HG03460 (cell line): ENCODE measurements at regions not wholly inside any gene's neighbourhood (a gene's known extent, or its start where the extent isn't known, plus 50 kb on each side); places are given as distances from the start of the nearest gene placed in this dataset.
"Not testable (repeated sequence)": the region's sequence is repeated elsewhere in the genome, so short reads cannot be mapped to it uniquely, and the experiment has no call there.

Experiments
- ATAC-seq: cut with Tn5 transposase; IDR thresholded peaks from one replicate; pipeline ENCODE4 v1.9.1; 2021; ENCODE audit not compliant: unreplicated experiment

GRCh38 chr1:184181044-184181443 is 129.5 kb downstream of the TSEN15 start:
- ATAC-seq, result no peak

- ATAC-seq, result no peak
These were observed 132.4 kb downstream of the TSEN15 start for GRCh38 chr1:184183919-184184318.

GRCh38 chr1:184184614-184185013 is 133.1 kb downstream of the TSEN15 start:
- ATAC-seq, result not testable (repeated sequence)

GRCh38 chr1:184185347-184185746 is 133.8 kb downstream of the TSEN15 start:
- no peak for ATAC-seq

DNA sequence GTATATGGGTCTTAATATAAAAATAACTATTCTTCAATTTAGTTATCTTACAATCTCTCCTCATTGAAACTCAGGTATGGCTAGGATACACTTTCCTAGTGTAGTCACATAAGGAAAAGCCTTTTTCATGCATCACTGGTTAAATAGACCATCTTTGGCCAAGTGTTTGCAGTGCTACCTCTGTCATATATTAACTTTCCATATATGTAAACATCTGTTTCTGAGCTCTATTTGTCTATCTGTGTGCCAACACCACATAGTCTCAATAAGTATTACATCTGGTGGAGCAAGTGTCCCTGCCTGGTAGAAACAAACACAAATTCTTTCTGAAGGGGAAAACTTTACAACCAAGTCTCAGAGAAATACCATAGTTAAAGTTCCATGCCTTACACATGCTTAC is 134.6 kb downstream of the TSEN15 start:
- ATAC-seq, result no peak

DNA sequence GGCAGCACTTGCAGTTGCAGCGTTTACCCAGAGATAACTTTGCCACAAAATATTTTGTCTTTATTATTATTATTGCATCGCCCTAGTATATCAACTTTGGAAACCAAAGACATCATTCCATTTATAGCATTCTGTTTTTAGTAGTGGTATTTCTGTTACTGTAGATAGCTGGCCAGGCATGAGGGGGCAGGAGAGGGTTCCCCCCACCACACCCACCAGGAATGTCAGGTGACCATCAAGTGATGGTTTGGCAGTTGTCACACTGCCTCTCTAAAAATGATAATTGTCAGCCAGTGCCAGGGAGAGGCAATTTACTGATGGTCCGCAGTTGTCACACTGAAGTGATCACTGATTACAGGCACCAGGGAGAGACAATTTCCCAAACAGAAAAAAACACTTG is 135.6 kb downstream of the TSEN15 start:
- no peak for ATAC-seq

- ATAC-seq, result no peak
These were observed 136.5 kb downstream of the TSEN15 start for GRCh38 chr1:184188037-184188436.

DNA sequence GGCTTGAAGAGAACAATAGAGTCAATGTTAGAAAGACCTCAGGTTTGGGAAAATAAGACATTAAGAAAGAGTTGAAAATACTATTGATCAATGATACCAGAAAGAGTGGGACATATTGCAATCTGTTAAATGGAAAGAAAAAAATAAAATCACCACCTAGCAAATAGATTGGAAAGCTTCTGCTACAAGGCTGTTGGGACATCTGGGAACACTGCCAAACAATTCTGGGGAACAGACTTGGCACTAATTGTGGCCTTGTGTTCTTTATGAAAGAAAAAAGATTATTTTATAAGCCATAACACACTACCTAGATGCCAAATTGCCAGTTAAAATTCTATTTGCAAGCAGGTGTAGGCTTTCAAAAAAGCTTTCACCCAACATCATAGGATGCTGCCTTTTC is 137.8 kb downstream of the TSEN15 start:
- ATAC-seq, result no peak

DNA sequence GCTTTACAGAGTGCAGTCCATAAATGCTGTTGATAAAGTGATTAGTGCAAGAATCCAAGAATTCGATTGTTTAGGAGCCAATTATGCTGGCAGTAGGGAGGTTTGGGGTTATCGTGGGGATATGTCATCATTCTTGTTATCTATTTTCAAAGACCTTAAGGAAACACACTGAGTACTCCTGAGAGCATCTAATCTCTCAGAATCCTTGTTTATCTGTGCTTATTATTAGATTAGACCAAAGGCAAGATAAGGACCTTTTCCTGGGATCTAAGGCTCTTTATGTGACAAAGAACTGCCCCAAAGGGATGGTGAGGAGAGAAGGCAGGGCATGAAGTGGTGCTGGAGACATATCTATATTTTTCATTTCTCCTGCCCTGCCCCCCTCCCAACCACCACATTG is 139.1 kb downstream of the TSEN15 start:
- no peak for ATAC-seq

- no peak for ATAC-seq
These were observed 139.7 kb downstream of the TSEN15 start for GRCh38 chr1:184191181-184191621.

DNA sequence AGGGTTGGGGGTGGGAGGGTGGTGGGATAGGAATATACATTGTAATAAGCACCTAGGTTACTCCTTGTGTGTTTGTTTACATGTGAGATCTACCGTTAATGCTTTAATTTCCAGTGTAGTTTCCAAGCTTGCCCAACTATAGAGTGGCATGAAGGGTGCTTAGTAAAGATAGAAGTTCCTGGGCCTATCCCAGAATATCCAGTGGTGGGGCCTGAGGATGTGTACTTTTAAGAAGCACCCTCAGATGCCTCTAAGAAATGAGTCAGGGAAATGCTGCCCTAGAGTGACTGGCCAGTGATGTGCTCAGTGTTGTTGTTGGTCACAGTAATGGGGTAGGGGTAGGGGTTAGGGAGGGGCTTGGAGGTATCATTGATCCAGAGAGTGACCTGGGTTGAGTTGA is 141.3 kb downstream of the TSEN15 start:
- ATAC-seq, result no peak

DNA sequence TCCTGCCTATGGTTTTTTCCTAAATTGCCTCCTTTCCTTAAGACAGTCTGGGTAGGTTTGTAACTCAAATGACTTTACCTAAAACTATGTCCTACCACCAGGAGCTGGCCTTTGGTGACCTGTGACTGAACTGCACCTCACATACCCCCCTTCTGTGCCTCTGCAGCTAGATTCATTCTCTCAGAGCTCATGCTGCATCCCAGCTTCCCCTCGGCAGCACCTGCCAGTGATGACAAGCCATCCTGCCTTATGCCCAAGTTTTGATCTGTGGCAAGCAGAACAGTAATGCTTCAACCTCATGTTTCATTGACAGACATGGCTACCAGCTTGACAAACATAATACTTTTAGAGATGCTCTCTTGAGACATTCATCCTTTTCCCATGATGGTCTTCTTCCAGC is 141.9 kb downstream of the TSEN15 start:
- ATAC-seq, result no peak

DNA sequence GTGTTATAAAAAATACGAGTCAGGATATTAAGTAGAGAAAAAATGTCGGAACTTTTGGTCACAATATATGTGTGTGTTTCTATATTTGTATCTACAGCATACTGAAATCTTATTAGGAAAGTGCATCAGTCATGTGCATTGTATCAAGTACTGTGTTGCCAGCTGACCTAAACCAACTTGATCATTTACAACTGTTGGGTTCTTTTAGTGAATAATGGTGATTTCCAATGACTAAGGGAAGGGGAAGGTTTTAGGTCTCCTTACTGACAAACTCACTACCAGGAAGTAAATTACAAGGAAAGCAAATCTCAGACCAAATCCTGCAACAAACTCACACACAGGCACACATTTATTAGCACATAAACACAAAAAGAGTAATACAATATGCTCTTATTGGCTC is 142.7 kb downstream of the TSEN15 start:
- no peak for ATAC-seq

DNA sequence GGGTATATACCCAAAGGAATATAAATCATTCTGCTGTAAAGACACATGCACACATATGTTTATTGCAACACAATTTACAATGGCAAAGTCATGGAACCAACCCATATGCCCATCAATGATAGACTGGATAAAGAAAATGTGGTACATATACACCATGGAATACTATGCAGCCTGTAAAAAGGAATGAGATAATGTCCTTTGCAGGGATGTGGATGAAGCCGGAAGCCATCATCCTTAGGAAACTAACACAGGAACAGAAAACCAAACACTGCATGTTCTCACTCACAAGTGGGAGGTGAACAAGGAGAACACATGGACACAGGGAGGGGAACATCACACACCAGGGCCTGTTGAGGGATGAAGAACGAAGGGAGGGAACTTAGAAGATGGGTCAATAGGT is 144.2 kb downstream of the TSEN15 start:
- not testable (repeated sequence) for ATAC-seq

- ATAC-seq, result no peak
These were observed 146.3 kb downstream of the TSEN15 start for GRCh38 chr1:184197831-184198230.

DNA sequence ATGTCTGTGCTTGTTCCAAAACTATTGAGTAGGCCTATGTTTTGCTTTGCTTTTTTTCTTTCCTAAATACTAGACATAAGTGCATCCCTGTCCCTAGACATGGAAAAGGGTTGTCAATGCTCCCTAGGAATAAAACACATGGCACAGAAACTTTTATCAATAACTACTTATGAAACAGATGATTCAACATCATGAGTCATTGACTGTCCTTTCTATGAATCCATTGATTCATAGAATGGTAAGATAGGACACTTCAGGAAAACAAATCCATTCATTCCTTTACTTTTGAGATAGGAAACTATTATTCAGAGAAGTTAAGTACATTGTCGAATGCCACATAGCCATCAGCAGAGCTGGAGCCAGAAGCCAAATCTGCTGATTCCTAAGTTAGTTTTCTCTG is 147.5 kb downstream of the TSEN15 start:
- no peak for ATAC-seq

DNA sequence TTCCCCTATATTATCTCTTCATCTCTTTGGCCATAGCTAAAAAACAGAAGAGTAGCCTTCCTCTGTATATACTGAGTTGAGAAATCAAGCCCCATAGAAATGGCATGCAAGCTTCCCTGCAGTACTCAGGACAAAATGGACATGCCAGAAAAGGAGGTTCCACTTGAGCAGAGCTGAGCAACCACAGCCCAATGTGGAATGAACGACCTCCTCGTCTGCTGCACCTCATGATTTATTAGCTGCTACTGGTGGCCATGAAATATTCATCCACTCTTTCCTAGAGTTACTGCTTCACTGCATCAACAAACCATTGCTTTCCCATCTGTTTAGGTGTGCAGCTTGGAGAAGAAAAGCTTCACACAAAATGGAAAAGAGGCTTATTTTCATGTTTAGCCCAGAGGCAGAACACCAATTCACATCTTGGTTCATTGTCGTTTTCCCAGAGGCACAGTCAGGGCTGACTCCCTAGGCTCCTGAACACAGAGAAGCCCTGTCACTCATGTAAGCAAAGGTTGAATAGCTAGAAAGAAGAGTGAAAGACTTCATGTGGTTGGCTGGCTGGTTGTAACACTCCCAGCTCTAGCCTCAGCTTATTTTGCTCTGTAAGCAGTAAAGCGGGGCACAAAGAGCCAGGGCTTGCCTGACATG is 148.0 kb downstream of the TSEN15 start:
- ATAC-seq, result no peak

GRCh38 chr1:184208622-184209021 is 157.1 kb downstream of the TSEN15 start:
- no peak for ATAC-seq

GRCh38 chr1:184210031-184210430 is 158.5 kb downstream of the TSEN15 start:
- ATAC-seq, result no peak

DNA sequence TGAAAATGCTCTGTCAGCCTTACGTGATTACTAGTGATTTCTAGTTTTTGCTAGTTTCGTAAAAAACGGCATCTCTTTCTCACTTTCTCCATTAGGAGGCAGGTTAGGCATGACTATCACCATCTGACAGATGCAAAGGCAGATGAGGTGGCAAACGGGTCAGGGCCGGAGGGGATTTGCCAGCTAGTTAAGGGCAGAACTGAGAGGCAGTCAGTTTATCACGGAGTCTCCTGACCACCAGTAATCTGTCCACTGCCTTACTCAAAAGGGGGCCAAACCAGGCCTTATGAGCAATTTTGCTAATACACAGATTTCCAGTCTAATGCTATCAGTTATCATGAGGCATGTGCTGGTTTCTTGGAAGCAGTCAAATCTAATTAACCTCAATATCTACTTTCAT is 159.3 kb downstream of the TSEN15 start:
- no peak for ATAC-seq

- ATAC-seq, result no peak
These were observed 161.3 kb downstream of the TSEN15 start for GRCh38 chr1:184212649-184213314.

GRCh38 chr1:184214128-184214527 is 162.6 kb downstream of the TSEN15 start:
- no peak for ATAC-seq
